HG03066 (cell line): ENCODE measurements at regions not wholly inside any gene's neighbourhood (a gene's known extent, or its start where the extent isn't known, plus 50 kb on each side); places are given as distances from the start of the nearest gene placed in this dataset.
"Not testable (repeated sequence)": the region's sequence is repeated elsewhere in the genome, so short reads cannot be mapped to it uniquely, and the experiment has no call there.

ENCODE experiments used
- ATAC-seq: cut with Tn5 transposase; IDR thresholded peaks from one replicate; pipeline ENCODE4 v1.9.1; 2021; ENCODE audit warnings: low read depth; ENCODE audit not compliant: unreplicated experiment

GRCh38 chr11:96760306-96760705 is 370.5 kb downstream of the JRKL start:
- no peak for ATAC-seq

DNA sequence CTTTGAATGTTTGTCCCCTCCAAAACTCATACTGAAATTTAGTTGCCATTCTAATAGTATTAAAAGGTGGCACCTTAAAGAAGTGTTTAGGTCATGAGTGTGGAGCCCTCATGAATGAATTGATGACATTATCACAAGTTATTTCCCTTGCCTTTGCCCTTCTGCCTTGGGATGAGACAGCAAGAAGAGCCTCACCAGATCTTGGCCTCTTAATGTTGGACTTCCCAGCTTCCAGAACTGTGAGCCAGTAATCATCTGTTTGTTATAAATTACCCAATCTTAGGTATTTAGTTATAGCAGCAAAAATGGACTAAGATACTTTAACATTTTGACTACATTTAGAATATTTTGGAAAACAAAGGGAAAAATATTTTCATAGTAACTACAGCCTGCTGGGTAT is 371.0 kb downstream of the JRKL start:
- ATAC-seq = no peak

- no peak for ATAC-seq
Observed at GRCh38 chr11:96761451-96761850, 371.6 kb downstream of the JRKL start.

- ATAC-seq = no peak
Observed at GRCh38 chr11:96763244-96763643, 373.4 kb downstream of the JRKL start.

- no peak for ATAC-seq
Observed at GRCh38 chr11:96778272-96778671, 388.5 kb downstream of the JRKL start.

DNA sequence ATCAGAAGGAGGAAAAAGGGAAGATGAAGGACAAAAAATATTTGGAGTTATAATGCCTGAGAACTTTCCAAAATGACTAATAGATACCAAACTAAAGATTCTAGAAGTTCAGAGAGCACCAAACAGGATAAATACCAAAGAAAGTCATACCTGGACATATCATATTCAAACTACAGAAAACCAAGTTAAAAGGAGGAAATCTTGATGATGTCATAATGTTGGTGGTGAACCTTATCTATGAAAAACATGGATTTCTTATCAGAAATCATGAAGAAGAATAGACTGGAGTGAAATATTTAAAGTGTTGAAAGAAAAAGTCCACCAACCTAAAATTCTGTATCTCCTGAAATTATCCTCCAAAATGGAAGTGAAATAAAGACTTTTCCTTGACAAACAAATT is 389.2 kb downstream of the JRKL start:
- ATAC-seq = no peak

DNA sequence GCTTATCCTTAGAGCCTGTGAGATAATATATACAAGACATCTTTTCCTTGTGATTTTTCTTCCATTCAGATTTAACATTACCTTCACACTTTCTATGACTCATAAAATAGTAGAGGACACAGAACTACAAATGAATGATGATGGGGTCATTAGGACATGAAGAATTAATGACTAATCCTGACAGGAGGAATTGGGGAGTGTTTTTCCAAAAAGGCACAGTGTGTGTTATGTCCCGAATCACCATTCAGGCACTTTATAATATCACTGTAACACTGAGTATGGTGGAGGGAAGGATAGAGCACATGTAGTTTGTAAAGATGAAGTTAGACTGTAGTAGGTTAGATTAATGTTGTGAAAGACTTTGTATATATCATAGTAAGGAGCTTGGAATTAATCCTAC is 391.3 kb downstream of the JRKL start:
- no peak for ATAC-seq

- no peak for ATAC-seq
Observed at GRCh38 chr11:96782632-96783031, 392.8 kb downstream of the JRKL start.

DNA sequence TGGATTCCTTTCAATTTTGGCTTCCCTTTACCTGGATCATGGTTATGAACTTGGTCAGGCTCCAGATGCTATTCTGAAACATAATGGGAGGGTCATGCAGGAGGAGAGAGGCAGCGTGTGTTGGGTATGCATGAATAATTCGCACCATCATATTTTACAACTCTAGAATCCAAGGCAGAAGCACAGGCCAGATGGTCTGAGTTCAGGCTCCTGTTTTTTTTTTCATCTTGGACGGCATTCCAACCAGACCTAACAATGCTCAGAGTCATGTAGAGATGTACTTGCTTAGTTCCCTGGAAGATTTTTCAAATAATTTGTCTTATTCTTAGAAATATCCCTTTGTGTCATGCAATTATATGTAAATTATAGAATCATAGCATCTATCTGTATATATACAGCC is 393.5 kb downstream of the JRKL start:
- no peak for ATAC-seq

GRCh38 chr11:96785073-96785472 is 395.3 kb downstream of the JRKL start:
- ATAC-seq = no peak

GRCh38 chr11:96794152-96794551 is 404.3 kb downstream of the JRKL start:
- no peak for ATAC-seq

DNA sequence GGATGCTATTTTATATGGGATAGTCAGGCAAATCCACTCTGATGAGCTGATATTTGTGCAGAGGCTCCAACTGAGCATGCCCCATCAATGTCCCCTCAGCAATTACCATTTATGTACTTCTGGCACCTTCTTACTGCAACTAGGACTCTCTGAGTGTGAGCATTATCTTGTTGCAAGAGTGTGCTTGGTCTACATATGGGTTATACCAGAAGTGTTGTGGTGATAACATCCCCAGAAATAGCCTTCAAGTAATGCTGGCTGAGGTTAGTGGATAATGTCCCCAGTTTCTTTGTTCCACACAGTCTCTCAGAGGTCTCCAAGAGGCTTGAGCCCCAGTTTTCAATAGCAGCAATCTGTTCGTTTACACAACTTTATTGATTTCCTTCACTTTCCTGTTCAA is 408.6 kb downstream of the JRKL start:
- no peak for ATAC-seq

GRCh38 chr11:96815236-96815635 is 425.4 kb downstream of the JRKL start:
- ATAC-seq = no peak

GRCh38 chr11:96817482-96818399 is 427.9 kb downstream of the JRKL start:
- ATAC-seq = no peak

GRCh38 chr11:96827164-96827563 is 437.4 kb downstream of the JRKL start:
- ATAC-seq = no peak

DNA sequence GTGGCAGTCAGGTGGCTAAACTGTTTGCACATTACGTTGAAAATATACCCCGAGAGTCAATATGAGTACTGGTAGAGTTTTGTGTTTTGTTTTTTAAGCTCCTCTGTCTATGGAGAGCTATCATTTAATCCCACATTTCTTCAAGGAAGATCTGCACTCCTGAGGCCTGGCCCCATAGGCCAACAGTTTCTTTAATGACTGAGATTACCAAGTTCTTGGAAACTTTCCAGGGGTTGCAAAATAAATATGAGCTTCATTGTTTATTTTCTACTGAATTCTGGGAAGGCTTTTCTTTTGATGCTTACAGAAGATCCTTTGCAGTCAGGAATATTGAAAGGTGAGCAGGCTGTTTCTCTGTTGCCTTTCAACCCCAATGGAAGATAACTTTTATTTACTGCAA is 452.0 kb downstream of the JRKL start:
- no peak for ATAC-seq

DNA sequence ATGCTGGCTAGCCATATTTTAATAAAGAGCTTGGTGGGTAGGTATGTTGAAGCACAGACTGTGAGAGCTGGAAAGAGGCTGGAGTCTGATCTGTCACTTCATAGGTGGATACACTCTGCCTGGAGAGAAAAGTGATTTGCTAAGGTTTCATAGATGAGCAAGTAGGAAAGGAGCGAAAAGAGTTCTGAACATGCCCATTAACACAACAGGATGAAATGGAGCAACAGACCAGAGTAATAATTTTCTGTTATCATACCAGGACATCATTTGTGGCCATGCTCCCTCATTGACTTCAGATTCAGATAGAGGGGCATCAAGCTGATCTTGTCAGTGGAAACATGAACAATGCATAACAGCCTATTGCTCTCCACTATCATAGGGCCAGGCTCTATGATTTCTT is 452.9 kb downstream of the JRKL start:
- ATAC-seq = no peak

DNA sequence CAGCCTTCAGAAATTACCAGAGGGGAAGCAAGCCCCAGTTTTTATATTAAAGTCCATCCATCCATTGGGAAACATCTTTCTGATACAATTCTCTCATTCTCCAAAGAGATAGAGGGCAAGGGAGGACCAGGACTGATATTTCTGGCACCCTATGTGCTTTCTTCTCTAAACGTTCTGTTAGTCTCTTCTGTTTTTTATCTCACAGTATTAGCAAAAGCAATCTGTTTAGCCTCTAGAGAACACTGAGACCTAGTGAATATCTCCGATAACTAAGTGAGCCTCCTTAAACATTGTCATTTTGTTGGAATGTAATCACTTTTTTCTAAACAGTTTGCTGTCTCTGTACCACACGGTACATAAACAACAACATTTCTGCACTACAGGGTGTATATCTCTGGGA is 464.6 kb downstream of the JRKL start:
- no peak for ATAC-seq

DNA sequence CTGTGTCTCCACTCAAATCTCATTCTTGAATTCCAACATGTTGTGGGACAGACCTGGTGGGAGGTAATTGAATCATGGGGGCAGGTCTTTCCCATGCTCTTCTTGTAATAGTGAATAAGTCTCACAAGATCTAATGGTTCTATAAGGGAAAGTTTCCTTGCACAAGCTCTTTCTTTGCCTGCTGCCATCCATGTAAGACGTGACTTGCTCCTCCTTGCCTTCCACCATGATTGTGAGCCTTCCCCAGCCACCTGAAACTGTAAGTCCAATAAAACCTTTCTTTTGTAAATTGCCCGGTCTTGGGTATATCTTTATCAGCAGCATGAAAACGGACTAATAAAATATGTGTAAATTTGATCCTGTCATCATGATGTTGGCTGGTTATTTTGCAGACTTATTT is 471.9 kb downstream of the JRKL start:
- ATAC-seq = not testable (repeated sequence)

DNA sequence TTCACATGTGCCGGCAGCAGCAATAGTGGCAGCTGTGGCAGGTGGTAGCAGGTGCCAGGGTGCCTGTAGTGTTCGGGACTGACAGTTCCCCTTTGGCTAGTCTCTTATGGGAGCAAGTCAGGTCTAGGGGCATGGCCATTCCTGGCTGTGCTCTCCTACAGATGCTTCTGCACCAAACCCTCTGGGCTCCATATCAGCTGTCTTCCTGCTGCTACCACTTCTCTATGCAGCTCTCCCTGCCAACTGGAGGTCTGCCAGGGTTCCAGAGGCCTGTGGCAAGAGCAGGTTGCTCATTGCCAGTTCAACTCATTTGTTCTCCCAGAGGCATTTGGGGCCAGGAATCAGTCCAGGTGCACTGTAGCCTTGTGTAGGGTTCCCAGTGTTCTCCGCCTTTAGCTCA is 473.7 kb downstream of the JRKL start:
- ATAC-seq = no peak

- ATAC-seq = no peak
Observed at GRCh38 chr11:96865020-96865419, 475.2 kb downstream of the JRKL start.

GRCh38 chr11:96869207-96869606 is 479.4 kb downstream of the JRKL start:
- ATAC-seq = no peak

GRCh38 chr11:96875712-96876111 is 485.9 kb downstream of the JRKL start:
- ATAC-seq = no peak
